Nephron progenitor cell (in vitro differentiated cells): ENCODE measurements at regions not wholly inside any gene's neighbourhood (a gene's known extent, or its start where the extent isn't known, plus 50 kb on each side); places are given as distances from the start of the nearest gene placed in this dataset.

Experiments used
- DNase-seq: peaks from one replicate; pipeline ENCODE4 v3.0.0; 2021
- H3K27ac Mint-ChIP-seq: 2 replicates; pipeline ENCODE4 v1.8.0; 2021; ENCODE audit warnings: mild to moderate bottlenecking, moderate library complexity, mixed read lengths
- H3K27me3 Mint-ChIP-seq: 2 replicates; pipeline ENCODE4 v1.8.0; 2021; ENCODE audit warnings: mild to moderate bottlenecking, low read depth, mixed read lengths; ENCODE audit not compliant: poor library complexity
- H3K36me3 Mint-ChIP-seq: 2 replicates; pipeline ENCODE4 v1.8.0; 2021; ENCODE audit warnings: low read depth, mixed read lengths
- H3K4me1 Mint-ChIP-seq: 2 replicates; pipeline ENCODE4 v1.8.0; 2021; ENCODE audit warnings: mixed read lengths
- H3K4me3 Mint-ChIP-seq: 2 replicates; pipeline ENCODE4 v1.8.0; 2021; ENCODE audit warnings: mild to moderate bottlenecking, moderate library complexity, mixed read lengths
- H3K9me3 Mint-ChIP-seq: 2 replicates; pipeline ENCODE4 v1.8.0; 2021; ENCODE audit warnings: mild to moderate bottlenecking, moderate library complexity, mixed read lengths
- CTCF ChIP-seq: fragments of 200-600 bp; sonication (generic); IDR thresholded peaks from 2 replicates; pipeline ENCODE4 v1.5.0; 2021; ENCODE audit warnings: antibody characterized with exemption

DNA sequence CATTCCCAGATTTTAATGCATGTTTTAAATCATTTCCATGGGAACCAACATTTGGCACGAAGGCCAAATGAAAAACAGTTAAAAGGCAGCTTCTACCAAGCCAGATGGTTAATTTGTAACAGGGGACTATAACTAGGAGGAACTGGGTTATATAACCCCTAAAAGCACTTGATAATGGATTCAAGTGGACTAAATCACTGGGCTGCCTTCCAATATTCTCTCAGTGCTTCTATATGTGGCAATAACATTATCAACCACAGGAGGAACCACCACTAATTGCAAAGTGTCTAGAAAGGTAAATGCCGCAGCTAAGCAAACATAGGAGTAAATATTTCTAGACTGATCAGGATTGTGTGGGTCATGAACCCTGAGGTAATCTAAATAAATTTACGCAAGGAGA, 391.5 kb downstream of the UBE2NL start:
- peaks cover 18% of the 10 kb centered on the region for H3K9me3 Mint-ChIP-seq
- H3K27me3 Mint-ChIP-seq, result no peaks in the 10 kb centered on the region
- no peaks in the 10 kb centered on the region for H3K4me1 Mint-ChIP-seq
- DNase-seq, result no peak
- no peak overlapping the region for H3K27ac Mint-ChIP-seq
- no peak for TF ChIP-seq CTCF
- H3K36me3 Mint-ChIP-seq, result no peaks in the 10 kb centered on the region
- no peak overlapping the region for H3K4me3 Mint-ChIP-seq

DNA sequence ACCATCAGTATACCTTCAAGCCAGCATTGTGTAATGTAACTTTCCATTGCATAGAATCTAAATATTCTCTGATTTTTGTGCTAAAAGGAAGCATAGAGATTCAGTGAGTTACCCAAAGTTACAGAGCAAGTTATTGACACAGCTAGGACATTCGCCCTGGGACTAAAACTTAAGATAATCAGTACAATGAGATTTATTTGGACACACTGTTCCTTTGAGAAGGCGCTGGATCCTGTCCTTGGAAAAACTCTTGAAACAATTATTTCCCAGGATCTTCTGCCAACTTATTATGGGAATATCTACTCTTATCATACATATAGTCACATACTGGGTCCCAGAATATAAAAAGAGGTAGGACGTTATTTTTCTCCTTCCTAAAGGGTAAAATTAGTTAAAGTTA, 392.0 kb downstream of the UBE2NL start:
- H3K4me1 Mint-ChIP-seq, result no peaks in the 10 kb centered on the region
- no peaks in the 10 kb centered on the region for H3K27me3 Mint-ChIP-seq
- no peak overlapping the region for H3K27ac Mint-ChIP-seq
- peaks cover 14% of the 10 kb centered on the region for H3K9me3 Mint-ChIP-seq
- H3K4me3 Mint-ChIP-seq, result no peak overlapping the region
- no peak for DNase-seq
- no peaks in the 10 kb centered on the region for H3K36me3 Mint-ChIP-seq
- no peak for TF ChIP-seq CTCF

GRCh38 chrX:144293229-144293628, 409.4 kb downstream of the UBE2NL start:
- no peak for DNase-seq
- H3K4me3 Mint-ChIP-seq, result no peak overlapping the region
- no peak overlapping the region for H3K27ac Mint-ChIP-seq
- no peaks in the 10 kb centered on the region for H3K27me3 Mint-ChIP-seq
- TF ChIP-seq CTCF, result no peak
- H3K36me3 Mint-ChIP-seq, result no peaks in the 10 kb centered on the region
- peaks cover 56% of the 10 kb centered on the region for H3K9me3 Mint-ChIP-seq
- no peaks in the 10 kb centered on the region for H3K4me1 Mint-ChIP-seq

DNA sequence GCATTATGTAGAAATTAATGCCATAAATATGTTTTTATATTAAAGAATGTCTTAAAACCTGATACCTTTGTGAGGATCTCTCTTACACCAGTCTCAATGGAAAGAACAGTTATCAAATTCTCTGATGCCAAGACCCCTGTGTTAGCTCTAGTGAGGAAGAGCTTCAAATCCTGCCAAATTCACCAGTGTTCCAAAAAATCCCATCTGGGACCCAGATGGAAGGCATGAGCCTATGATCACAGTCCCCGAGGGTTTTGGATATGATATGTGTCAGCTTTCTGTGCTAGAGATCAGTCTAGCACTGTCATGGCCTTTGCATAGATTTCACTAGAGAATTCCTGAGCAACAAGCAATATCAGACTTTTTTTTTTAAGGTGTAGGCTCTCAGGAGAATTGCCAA, 412.1 kb downstream of the UBE2NL start:
- TF ChIP-seq CTCF, result no peak
- Mint-ChIP-seq H3K27me3 (no peaks in the 10 kb centered on the region), H3K9me3 (peaks cover 30% of the 10 kb centered on the region), H3K36me3 (no peaks in the 10 kb centered on the region), H3K4me1 (no peaks in the 10 kb centered on the region), H3K27ac (no peak overlapping the region), H3K4me3 (no peak overlapping the region)
- no peak for DNase-seq

DNA sequence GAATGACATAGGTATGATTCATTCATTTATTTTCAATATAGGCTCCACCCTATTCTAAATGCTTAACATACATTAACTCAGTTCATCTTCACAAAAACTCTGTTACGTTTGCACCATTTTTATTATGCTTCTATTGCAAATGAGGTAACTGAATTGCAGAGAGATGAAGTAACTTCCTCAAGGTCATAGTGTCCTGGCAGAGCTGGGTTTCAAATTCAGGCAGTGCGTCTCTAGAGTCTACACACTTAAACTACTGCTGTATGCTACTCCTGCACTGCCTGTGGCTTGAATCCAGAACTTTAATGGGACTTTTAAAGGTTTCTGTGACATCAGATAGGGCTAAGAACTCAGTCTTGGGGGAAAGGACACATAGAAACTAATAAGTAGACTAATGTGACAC, 413.4 kb downstream of the UBE2NL start:
- no peak for DNase-seq
- Mint-ChIP-seq H3K27me3 (no peaks in the 10 kb centered on the region), H3K4me3 (no peak overlapping the region), H3K27ac (no peak overlapping the region), H3K36me3 (no peaks in the 10 kb centered on the region), H3K4me1 (no peaks in the 10 kb centered on the region), H3K9me3 (peaks cover 26% of the 10 kb centered on the region)
- no peak for TF ChIP-seq CTCF

- no peak overlapping the region for H3K4me3 Mint-ChIP-seq
- no peak overlapping the region for H3K27ac Mint-ChIP-seq
- no peak for DNase-seq
These were observed 443.6 kb downstream of the UBE2NL start for GRCh38 chrX:144327495-144327894.

More at GRCh38 chrX:144327495-144327894, 443.6 kb downstream of the UBE2NL start:
- H3K36me3 Mint-ChIP-seq, result no peaks in the 10 kb centered on the region
- H3K9me3 Mint-ChIP-seq, result peaks cover 33% of the 10 kb centered on the region
- no peaks in the 10 kb centered on the region for H3K4me1 Mint-ChIP-seq
- no peaks in the 10 kb centered on the region for H3K27me3 Mint-ChIP-seq
- TF ChIP-seq CTCF, result no peak
